ENCODE measurements at regions not wholly inside any gene's neighbourhood (a gene's known extent, or its start where the extent isn't known, plus 50 kb on each side); places are given as distances from the start of the nearest gene placed in this dataset.

DNA sequence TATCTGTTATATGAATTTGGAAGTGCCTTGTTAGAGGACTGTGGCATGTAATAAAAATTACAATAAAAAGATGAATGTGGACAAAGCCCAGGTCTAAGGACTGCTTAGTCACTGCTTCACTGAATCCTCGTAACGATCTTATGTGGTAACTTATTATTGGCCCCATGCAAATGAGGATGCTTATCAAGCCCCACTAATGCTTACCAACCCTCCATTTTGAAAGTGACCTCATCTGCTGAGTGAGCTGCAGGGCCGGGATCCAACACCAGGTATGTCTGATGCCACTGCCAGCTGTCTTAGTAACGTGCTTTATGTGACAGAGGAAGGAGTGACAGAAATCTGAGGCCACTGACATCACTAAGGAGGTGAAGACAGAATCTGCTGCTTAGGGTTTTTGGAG, 65.3 kb upstream of the CCDC85A start (continued):
- TF ChIP-seq, protein P1, sequence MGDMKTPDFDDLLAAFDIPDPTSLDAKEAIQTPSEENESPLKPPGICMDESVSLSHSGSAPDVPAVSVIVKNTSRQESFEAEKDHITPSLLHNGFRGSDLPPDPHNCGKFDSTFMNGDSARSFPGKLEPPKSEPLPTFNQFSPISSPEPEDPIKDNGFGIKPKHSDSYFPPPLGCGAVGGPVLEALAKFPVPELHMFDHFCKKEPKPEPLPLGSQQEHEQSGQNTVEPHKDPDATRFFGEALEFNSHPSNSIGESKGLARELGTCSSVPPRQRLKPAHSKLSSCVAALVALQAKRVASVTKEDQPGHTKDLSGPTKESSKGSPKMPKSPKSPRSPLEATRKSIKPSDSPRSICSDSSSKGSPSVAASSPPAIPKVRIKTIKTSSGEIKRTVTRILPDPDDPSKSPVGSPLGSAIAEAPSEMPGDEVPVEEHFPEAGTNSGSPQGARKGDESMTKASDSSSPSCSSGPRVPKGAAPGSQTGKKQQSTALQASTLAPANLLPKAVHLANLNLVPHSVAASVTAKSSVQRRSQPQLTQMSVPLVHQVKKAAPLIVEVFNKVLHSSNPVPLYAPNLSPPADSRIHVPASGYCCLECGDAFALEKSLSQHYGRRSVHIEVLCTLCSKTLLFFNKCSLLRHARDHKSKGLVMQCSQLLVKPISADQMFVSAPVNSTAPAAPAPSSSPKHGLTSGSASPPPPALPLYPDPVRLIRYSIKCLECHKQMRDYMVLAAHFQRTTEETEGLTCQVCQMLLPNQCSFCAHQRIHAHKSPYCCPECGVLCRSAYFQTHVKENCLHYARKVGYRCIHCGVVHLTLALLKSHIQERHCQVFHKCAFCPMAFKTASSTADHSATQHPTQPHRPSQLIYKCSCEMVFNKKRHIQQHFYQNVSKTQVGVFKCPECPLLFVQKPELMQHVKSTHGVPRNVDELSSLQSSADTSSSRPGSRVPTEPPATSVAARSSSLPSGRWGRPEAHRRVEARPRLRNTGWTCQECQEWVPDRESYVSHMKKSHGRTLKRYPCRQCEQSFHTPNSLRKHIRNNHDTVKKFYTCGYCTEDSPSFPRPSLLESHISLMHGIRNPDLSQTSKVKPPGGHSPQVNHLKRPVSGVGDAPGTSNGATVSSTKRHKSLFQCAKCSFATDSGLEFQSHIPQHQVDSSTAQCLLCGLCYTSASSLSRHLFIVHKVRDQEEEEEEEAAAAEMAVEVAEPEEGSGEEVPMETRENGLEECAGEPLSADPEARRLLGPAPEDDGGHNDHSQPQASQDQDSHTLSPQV (IDR thresholded peaks at IDR 0.05): no peak
- TF ChIP-seq KDM1A (IDR thresholded peaks at IDR 0.05; ENCODE audit: borderline replicate concordance) (no peak), NFYB (IDR thresholded peaks at IDR 0.05; ENCODE audit: insufficient read depth, low read depth, low read length) (no peak), TARDBP (IDR thresholded peaks at IDR 0.05; ENCODE audit: borderline replicate concordance) (no peak), MTA2 (IDR thresholded peaks at IDR 0.05; ENCODE audit: low read depth) (no peak), SMAD1 (IDR thresholded peaks at IDR 0.05; ENCODE audit: low read depth, partially characterized antibody) (no peak), WRNIP1 (IDR thresholded peaks at IDR 0.05; ENCODE audit: borderline replicate concordance, low read depth, low read length) (no peak), RCOR1 (conservative IDR thresholded peaks at IDR 0.05; ENCODE audit: low read depth, low read length) (no peak), CEBPB (IDR thresholded peaks at IDR 0.05; ENCODE audit: borderline replicate concordance in 1 of 2, low read depth in 2 of 2, low read length in 2 of 2) (no peak), BACH1 (IDR thresholded peaks at IDR 0.05; ENCODE audit: borderline replicate concordance) (no peak), CHD4 (IDR thresholded peaks at IDR 0.05) (no peak), BCL11A (IDR thresholded peaks at IDR 0.05; ENCODE audit: low read depth, low read length) (no peak), SMC3 (IDR thresholded peaks at IDR 0.05; ENCODE audit: borderline replicate concordance, low read length) (no peak)
- TF ChIP-seq, protein P2, sequence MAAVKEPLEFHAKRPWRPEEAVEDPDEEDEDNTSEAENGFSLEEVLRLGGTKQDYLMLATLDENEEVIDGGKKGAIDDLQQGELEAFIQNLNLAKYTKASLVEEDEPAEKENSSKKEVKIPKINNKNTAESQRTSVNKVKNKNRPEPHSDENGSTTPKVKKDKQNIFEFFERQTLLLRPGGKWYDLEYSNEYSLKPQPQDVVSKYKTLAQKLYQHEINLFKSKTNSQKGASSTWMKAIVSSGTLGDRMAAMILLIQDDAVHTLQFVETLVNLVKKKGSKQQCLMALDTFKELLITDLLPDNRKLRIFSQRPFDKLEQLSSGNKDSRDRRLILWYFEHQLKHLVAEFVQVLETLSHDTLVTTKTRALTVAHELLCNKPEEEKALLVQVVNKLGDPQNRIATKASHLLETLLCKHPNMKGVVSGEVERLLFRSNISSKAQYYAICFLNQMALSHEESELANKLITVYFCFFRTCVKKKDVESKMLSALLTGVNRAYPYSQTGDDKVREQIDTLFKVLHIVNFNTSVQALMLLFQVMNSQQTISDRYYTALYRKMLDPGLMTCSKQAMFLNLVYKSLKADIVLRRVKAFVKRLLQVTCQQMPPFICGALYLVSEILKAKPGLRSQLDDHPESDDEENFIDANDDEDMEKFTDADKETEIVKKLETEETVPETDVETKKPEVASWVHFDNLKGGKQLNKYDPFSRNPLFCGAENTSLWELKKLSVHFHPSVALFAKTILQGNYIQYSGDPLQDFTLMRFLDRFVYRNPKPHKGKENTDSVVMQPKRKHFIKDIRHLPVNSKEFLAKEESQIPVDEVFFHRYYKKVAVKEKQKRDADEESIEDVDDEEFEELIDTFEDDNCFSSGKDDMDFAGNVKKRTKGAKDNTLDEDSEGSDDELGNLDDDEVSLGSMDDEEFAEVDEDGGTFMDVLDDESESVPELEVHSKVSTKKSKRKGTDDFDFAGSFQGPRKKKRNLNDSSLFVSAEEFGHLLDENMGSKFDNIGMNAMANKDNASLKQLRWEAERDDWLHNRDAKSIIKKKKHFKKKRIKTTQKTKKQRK (IDR thresholded peaks at IDR 0.05; ENCODE audit: low read depth, low read length): no peak
- TF ChIP-seq, protein P3, sequence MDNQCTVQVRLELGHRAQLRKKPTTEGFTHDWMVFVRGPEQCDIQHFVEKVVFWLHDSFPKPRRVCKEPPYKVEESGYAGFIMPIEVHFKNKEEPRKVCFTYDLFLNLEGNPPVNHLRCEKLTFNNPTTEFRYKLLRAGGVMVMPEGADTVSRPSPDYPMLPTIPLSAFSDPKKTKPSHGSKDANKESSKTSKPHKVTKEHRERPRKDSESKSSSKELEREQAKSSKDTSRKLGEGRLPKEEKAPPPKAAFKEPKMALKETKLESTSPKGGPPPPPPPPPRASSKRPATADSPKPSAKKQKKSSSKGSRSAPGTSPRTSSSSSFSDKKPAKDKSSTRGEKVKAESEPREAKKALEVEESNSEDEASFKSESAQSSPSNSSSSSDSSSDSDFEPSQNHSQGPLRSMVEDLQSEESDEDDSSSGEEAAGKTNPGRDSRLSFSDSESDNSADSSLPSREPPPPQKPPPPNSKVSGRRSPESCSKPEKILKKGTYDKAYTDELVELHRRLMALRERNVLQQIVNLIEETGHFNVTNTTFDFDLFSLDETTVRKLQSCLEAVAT (IDR thresholded peaks at IDR 0.05): no peak

Data from GM12878 (cell line).